GM21529 (cell line): ENCODE measurements at regions not wholly inside any gene's neighbourhood (a gene's known extent, or its start where the extent isn't known, plus 50 kb on each side); places are given as distances from the start of the nearest gene placed in this dataset.
"Not testable (repeated sequence)": the region's sequence is repeated elsewhere in the genome, so short reads cannot be mapped to it uniquely, and the experiment has no call there.

Experiments
- ATAC-seq: cut with Tn5 transposase; IDR thresholded peaks from one replicate; pipeline ENCODE4 v1.9.1; 2021; ENCODE audit not compliant: unreplicated experiment

DNA sequence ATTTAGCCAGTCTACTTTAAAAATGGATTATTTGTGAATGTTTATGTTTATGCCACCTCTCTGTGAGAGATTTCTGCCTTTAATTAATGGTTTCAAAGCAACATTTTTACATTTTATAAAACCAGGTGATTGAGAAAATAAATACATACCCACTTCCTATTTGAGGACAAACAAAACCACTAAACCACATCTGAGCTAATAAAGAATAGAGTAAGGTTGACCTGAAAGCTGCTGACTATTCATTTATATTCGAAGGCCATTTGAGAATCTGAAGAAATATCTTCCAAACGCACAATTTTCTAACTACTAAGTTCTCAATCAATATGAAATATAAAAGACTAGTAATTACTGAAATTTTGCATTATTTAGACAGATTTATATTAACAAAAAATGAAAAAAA lies 705.1 kb downstream of the XPNPEP1 start:
- no peak for ATAC-seq

DNA sequence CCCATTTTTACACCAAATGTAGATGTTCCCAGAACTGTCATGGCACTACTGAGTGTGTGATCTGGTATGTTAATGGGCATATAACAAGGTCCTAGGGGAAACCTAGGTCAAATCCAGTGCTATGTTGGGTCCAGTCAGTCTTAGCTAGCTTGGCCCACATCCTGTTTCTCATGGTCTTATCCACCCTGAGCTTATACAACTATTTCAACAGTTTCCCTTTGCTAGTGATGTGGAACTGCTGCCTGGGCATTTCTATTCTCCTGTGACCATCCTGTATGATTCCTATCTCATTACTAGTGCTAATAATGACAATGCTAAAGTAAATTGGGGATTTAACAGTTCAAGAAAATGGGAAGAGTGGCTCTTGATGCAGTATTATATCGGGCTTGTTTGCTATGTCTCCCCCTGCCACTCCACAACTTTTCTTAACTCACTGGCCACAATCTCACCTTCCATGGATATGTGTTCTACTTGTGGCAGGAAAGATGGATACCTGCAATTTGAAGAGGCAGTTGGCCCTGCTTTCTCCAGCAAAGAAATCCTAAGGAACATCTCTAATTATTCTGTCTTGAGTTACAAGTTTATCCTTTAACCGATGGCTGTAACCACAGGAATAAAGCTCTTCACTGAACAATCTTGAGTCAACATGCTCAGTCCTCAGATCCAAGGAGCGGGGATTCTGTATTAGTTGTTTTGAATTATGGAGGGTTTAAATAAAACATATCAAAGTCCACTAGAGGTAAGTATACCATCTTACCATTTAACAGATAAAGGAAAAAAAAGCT lies 707.8 kb downstream of the XPNPEP1 start:
- no peak for ATAC-seq

DNA sequence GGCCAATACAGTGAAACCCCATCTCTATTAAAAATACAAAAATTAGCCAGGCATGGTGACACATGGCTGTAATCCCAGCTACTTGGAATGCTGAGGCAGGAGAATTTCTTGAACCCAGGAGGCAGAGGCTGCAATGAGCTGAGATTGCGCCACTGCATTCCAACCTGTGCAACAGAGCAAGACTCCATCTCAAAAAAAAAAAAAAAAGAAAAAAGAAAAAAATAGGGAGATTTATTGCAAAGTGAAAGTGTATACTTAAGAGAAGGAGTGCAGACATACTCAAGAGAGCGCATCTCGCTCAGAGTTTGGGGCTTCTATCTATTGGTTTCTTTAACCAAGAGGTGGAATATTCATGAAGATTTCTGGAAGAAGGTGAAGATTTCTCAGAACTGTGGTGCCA lies 708.4 kb downstream of the XPNPEP1 start:
- not testable (repeated sequence) for ATAC-seq

DNA sequence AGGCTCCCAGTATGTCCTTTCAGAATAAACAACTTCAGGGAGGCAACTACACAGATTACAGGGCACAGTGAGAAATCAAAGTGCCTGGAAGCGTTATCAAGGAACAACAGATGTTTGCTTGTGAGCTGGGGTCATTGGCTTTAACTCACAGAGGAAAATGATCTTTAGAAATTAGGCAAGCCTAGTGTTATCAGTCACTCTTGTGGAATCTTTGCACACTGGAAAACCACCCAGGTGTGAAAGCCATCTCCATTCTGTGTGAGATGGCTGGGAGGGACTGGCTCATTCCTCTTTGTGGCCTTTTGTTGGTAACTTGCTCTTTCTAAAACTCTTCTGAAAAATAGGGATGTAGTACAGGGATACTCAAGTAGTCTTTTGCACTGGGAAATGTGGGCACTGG lies 716.0 kb downstream of the XPNPEP1 start:
- ATAC-seq, result no peak

DNA sequence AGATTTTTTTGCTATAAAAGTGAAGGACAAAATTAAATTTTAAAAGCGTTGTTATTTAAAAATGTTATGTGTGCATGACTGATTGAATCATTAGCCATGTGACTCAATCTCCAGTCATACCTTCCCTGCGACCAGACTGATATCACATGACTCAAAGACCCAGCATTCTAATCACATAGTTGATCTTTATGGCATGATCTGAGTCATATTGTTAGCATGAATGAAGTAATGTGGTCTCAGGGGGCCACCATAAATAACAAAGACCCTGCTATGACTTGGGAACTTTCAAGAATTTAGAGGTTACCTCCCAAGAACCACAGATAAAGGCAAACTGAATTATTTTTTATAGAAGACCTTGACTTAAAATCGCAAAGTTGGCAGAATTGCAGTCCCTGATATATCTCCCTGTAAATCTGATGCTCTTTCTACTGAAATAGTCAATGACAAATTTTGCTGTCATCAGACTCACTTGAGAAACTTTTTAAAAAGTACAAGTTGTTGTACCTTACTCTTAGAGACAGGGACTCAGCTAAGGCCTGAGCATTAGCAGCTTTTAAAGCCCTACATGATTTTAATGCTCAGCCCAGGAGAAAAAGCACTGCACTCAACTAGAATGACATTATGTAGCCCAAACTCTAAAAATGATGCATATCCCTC lies 717.3 kb downstream of the XPNPEP1 start:
- no peak for ATAC-seq

DNA sequence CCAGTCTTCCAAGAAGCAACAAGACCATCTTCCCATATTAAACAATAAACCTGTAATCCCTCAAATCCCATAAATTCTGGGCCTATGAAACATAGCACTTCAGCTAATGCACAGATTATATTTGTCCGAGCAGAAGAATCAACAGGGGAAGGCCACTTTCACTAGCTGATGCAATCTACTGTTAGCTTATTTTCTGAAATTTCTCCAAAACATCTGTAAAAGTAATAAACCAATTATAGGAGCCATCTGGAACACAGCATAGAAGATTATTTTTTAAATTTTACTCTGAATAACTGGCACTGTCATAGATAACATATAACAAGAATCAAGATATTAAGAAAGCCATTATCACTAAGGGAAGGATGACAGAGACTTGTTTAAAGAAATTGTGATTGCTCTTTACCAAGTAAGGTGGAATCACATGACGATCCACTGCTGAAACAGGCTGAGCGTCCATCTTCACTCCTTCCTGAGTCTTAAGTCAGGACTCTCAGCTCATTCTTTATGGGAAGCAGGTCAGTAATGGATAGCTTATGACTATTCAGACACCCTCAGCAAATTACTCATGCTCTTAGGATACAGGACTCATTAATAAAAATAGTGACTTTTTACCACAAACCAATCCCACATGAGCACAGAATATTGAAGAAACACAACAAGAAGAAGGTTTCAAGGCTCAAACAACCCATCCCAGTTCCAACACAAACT lies 719.5 kb downstream of the XPNPEP1 start:
- no peak for ATAC-seq

DNA sequence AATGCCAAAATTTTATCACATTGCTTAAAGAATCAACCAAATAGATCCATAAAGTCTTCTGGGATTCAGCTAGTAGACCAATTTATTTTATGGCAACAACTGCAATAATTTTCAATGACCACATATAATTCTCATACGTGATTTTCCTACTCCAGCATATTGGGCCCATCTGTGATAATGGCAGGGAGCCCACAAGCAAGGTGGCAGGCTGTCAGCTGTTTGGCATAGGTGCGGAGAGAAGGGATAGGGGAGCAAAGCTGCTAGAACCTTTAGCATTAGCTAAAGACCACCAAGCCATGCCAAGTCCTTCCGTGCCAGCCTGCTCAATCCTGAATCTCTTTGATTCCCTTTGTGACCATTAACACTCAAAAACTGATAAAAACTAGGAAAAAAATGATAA lies 721.2 kb downstream of the XPNPEP1 start:
- no peak for ATAC-seq

DNA sequence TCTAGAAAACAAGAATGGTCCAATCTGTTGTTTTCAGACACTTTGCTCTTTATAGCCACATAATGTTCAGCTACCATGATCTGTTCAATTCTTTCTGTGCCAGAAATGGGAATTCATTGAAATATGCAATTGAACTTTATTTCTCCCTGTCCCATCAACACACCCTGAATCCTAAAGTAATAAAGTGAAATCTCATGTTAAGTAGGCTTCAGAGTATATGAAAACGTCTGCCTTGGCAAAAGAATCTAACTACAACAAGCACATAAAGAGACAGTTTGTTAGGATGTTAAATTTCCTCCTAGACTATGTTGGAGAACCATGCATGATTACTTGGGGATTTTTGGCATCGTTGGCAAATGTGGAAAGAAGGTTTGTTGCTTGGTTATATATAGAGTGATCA lies 722.7 kb downstream of the XPNPEP1 start:
- no peak for ATAC-seq

DNA sequence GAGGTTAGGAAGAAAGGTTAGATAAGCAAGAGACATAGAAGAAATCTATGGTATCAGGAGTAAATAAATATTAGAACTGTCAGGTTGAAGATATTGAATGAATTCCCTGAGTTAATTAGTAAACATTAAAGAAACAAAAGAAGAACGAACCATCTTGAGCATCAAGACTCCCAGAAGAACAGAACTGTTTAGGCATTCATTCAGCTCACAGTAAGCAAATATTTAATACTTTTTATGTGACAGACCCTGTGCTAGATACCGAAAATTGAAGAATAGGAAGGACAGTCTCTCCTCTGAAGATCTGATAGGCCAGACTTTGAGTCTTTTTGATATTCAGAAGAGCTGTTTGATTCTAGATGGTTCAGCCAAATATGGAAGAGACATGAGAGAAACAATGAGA lies 731.5 kb downstream of the XPNPEP1 start:
- ATAC-seq, result no peak

DNA sequence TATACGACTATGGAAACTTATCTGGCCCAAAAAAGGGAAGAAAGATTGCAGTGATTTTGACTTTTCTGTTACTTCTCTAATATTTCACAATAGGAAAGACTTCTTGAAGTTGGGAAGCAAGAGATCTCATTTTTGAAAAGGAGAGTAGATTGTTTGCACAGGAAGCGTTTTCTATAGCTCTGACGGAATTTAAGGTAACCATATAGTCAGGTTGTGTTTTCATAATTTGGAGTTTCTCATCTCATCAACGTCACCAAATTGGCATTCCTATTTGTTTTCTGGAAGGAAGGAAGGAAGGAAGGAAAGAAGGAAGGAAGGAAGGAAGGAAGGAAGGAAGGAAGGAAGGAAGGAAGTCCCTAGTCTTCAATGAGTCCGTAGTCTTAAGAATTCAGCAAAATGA lies 732.0 kb downstream of the XPNPEP1 start:
- ATAC-seq, result no peak

DNA sequence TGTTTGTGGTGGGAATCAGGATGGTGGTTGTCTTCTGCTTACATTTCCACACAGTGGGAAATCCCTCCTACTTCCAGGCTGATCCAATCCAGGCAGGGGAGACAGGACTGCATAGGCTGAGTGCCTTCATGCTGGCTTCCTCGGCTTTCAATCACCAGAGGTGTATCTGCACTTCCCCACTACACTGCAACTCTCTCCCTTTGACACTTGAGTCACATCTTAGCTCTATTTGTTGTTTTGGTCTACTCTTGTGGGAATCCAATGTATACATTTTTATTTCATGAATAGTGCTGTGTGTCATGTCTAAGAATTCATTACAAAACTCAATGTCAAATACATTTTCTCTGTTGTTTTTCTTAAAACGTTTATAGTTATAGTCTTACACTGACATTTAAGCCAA lies 735.6 kb downstream of the XPNPEP1 start:
- ATAC-seq, result no peak

DNA sequence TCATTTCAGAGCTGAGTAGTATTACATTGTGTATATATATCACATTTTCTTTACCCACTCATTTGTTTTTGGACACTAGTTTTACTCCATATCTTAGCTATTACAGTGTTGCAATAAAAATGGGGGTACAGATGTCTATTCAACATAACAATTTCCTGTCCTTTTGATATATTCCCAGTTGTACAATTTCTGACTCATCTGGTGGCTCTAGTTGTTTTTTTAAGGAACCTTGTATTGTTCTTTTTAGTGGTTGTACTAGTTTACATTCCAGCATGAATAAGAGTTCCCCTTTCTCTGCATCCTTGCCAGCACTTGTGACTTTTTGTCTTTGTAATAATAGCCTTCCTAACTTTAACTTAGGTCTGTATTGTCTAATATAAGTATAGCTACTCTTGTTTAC lies 739.9 kb downstream of the XPNPEP1 start:
- no peak for ATAC-seq

DNA sequence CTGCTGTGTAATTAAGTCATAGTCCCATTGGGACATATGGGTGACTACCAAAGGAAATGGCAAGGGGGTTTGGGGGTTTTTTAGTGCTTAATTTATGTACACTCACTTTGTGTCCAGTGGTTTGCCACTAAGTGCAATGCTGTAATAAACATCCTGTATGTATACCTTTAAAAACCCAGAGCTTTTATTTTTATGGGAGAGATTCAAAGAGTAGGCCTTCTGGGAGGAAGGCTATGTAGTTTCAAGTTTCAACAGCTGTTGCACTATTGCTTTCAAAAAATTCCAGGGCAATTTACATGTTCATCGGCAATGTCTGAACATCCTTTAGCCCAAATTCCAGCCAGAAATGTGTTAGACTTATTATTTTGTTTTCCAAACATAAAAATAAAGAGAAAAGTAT lies 744.7 kb downstream of the XPNPEP1 start:
- ATAC-seq, result no peak

DNA sequence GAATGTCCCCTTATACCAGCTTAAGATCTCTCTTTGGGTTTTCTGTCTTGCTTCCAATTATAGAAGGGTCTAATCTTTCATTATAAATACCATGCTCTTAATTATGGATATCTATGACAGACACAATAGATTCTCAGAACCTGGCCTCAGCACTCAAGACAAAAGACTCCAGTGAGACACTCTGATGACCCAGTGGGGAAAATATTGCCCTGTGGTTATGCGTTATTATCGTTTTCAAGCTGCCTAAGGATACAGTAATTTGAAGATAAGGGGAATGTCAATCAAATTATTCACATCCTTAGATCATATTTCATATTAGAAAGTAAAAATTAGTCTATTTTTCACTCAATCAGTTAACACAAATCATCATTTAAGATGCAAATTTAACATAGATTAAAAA lies 748.8 kb downstream of the XPNPEP1 start:
- no peak for ATAC-seq

DNA sequence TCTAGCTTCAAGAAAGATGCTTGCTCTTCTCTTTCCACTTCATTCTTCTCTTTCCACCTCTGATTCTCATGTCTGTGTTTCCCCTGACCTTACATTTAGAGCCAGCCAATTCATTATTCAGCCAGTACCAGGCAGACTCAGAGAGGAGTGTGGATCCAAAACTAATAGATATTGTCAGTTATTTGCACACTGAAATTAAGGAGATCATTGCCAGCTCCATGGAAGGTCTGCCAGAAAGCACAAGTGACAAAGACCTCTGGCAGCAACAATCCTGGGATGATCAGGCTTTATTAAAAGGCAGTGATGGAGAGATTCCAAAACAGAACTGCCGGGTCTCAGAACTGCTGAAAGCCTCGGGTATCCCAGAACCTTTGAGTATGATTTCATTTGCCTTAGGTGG lies 749.4 kb downstream of the XPNPEP1 start:
- ATAC-seq, result no peak

DNA sequence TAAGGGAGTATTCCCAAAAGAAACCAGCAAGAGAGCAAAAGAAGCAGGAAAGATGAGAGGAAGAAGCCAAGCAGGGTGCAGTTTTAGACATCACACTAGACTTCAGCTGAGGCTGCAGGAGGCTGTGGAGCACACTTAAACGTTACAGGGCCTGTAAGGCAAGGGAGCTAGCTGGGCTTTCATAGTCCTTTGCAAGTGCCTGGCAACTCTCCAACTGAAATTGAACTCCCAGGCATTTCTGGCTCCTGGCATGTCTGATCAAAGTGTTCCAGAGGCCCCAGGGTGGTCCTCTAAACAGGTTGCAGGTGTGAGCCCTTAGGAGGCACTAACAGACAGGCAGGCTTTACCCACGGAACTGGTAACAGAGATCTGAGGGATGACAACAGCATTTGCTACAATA lies 750.2 kb downstream of the XPNPEP1 start:
- ATAC-seq, result no peak

DNA sequence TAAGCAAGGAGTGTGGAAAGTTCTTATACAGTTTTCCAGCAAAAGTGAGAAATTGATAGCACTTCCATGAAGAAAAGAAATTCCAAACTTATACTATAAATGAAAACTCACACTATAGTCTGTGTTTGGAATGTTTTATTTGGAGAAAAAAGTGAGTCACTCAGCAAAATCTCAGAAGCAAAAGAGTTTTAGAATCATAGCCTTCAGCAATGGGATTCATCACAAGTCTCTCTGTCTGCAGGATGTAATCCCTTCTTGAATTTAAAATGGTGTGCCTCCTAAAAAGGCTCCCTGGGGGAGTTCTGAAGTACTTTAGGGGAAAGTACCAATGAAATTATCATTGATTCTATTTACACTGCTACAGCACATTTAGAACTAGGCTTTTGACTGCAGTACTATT lies 756.4 kb downstream of the XPNPEP1 start:
- ATAC-seq, result no peak

DNA sequence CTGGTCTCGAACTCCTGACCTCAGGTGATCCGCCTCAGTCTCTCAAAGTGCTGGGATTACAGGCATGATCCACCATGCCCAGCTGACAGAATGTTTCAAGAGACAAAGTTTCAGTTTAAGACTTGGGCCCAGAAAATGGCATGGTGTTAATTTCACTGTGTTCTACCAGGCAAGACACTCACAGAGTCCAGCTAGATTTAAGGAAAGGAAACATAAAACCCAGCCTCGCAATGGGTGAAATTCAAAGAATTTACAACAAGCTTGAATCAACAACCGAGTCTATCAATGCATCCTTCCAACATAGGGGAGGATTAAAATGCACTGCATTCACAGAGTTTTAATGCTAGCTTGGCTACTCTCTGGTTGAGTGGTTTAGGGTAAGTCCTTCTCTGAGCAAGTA lies 764.0 kb downstream of the XPNPEP1 start:
- no peak for ATAC-seq

DNA sequence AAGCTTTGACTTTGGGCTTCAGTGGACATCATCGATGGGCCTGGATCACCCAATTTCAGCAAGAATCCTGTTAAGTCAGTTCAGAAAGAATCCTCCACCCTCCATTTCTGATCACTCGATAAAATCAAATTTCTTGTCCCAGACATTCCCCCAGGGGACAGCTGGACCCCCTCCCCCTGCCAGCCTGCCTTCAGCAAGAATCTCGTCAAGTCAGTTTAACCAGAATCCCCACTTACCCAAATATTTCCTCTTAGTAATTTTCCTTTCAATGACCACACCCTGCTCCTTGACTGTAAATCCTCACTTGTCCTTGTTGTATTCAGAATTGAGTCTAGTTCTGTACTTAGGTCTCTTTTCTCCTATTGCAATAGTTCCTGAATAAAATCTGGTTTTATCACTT lies 766.9 kb downstream of the XPNPEP1 start:
- no peak for ATAC-seq

DNA sequence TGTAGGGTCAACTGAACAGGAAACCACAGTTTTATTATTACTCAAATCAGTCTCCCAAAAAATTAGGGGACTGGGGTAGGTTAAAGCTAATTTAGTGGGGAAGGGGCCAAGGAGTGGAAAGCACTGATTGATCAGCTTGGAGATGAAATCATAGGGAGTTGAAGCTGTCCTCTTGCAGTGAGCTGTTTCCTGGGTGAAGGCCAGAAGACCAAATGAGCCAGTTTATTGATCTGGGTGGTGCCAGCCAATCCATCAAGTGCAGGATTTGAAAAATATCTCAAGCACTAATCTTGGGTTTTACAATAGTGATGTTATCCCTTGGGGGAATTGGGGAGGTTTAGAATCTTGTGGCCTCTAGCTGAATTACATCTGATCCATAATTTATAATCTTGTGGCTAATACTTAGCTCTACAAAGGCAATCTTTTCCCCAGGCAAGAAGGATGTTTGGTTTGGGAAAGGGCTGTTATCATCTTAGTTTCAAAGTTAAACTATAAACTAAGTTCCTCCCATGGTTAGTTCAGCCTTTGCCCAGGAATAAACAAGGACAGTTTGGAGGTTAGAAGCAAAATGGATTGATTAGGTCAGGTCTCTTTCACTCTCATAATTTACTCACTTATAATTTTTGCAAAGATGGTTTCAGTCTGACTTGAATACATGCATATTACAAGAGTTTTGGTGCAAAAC lies 773.5 kb downstream of the XPNPEP1 start:
- ATAC-seq, result no peak

DNA sequence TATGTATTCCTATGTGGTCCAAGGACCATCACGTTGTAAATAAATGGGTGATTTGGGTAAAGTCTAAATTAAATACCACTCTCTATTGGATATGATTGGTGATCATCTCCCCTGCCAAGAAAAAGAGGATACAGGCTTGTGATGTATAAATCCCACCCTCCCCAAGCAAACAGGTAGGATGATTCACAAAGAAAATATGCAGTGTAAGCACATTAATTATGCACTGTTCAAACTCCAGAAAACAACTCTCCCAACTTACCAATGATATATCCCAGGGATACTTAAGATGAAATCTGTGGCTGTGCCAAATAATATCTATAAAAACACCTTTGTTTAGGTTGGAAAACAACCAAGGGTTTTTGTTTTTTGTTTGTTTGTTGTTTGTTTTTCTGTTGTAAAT lies 795.9 kb downstream of the XPNPEP1 start:
- ATAC-seq, result no peak

DNA sequence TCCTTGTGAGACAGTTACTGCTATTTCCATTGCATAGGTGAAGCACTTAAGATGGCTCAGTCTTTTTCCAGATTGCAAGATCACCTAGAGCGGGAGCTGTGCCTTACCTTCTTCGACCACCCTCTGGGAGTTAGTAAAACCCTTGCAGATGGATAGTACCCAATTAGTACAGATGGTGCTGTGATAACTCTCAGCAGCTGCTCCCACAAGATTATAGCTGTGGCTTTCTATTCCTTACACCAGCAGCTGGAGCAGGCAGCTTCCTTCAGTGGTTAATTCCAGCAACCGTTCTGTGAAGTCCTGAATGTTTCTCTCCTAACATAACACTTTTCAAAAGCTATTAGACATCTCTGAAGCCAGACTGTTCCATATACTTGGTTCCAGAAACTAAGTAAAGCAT lies 796.8 kb downstream of the XPNPEP1 start:
- no peak for ATAC-seq
